K562 (cell line): ENCODE measurements at regions not wholly inside any gene's neighbourhood (a gene's known extent, or its start where the extent isn't known, plus 50 kb on each side); places are given as distances from the start of the nearest gene placed in this dataset.

Experiments used
- ATAC-seq: fragments of 200-7000 bp; cut with Tn5 transposase; 3 replicates; pipeline ENCODE4 v1.9.1; 2020; ENCODE audit warnings: moderate library complexity
- BruUV-seq: library from RNA; stranded (reverse); fragments of 400-500 nt; replicated peaks from 2 replicates; lab custom pipeline; 2021; lab: Mats Ljungman, UMichigan
- CTCF ChIA-PET: fragments of 300-600 bp; formaldehyde crosslinking; extraction: SDS; loops from one replicate; lab custom pipeline; 2021; ENCODE audit warnings: low intra/inter-chr PET ratio; lab: Yijun Ruan, JAX
- POLR2A ChIA-PET: fragments of 300-600, 350-650 bp; sonication (Branson Sonifier 250); formaldehyde crosslinking; extraction: SDS; loops from one replicate; lab custom pipeline; 2021; ENCODE audit warnings: antibody characterized with exemption, inconsistent platforms; lab: Yijun Ruan, JAX
- DNase-seq, 4 experiments: peaks; one replicate each; pipeline versions ENCODE4 v3.0.0 to v3.0.0-alpha.2; 2011 to 2018; ENCODE audit warnings: low spot score in 3 of 4, mixed read lengths in 3 of 4; ENCODE audit errors: extremely low read depth in 1 of 4
- FAIRE-seq: peaks from 2 replicates; lab custom pipeline; 2011; peaks lifted over from hg19 to GRCh38; lab: Jason Lieb, UNC
- H2AFZ ChIP-seq: 2 replicates; pipeline ENCODE4 v1.6.0; 2011; ENCODE audit warnings: low read depth, low read length, control low read depth, inconsistent platforms
- H3K27ac ChIP-seq: fragments of 200-600 bp; 3 replicates; pipeline ENCODE4 v1.8.0; 2011; ENCODE audit warnings: low read depth, mild to moderate bottlenecking, control low read depth, inconsistent platforms, low read length, moderate library complexity, mixed read lengths; ENCODE audit errors: extremely low read depth
- H3K27me3 ChIP-seq, 2 experiments: fragments of 300-600 bp in 1 of 2; 2 replicates in 1 of 2; 3 replicates in 1 of 2; pipeline versions ENCODE4 v1.6.0 to v1.8.0; 2011; ENCODE audit warnings: inconsistent platforms in 2 of 2, low read length in 2 of 2, mild to moderate bottlenecking in 1 of 2, mixed read lengths in 1 of 2, moderate library complexity in 1 of 2; ENCODE audit not compliant: control insufficient read depth in 2 of 2, insufficient read depth in 2 of 2
- H3K36me3 ChIP-seq: fragments of 300-600 bp; 3 replicates; pipeline ENCODE4 v1.8.0; 2011; ENCODE audit warnings: mild to moderate bottlenecking, low read length, inconsistent platforms; ENCODE audit not compliant: control insufficient read depth, insufficient read depth
- H3K4me1 ChIP-seq, 2 experiments: fragments of 200-600 bp in 1 of 2; replicated peaks in 1 of 2; 2 replicates in 1 of 2; 3 replicates in 1 of 2; pipeline versions ENCODE4 v1.5.1 to v1.8.0; 2011; ENCODE audit warnings: inconsistent platforms in 2 of 2, low read length in 2 of 2, mild to moderate bottlenecking in 1 of 2, mixed read lengths in 1 of 2, moderate library complexity in 1 of 2; ENCODE audit not compliant: control insufficient read depth in 2 of 2, insufficient read depth in 2 of 2
- H3K4me2 ChIP-seq: 2 replicates; pipeline ENCODE4 v1.6.1; 2011; ENCODE audit warnings: low read length, control low read depth, inconsistent platforms, mixed read lengths; ENCODE audit not compliant: insufficient read depth
- H3K4me3 ChIP-seq: fragments of 200-600 bp; sonication (generic), shearing (Covaris generic); 2 replicates; pipeline ENCODE4 v1.5.1; 2016; ENCODE audit warnings: control low read depth, inconsistent platforms
- H3K79me2 ChIP-seq: fragments of 200-600 bp; 3 replicates; pipeline ENCODE4 v1.8.0; 2011; ENCODE audit warnings: low read length, inconsistent platforms; ENCODE audit not compliant: control insufficient read depth, insufficient read depth
- H3K9ac ChIP-seq, 2 experiments: 2 replicates each; pipeline versions ENCODE4 v1.6.0 to v1.6.1; 2011; ENCODE audit warnings: low read depth in 2 of 2, low read length in 2 of 2, control low read depth in 1 of 2, inconsistent platforms in 1 of 2, mild to moderate bottlenecking in 1 of 2, mixed read lengths in 1 of 2; ENCODE audit not compliant: insufficient read depth in 1 of 2
- H3K9me1 ChIP-seq: one replicate; pipeline ENCODE4 v1.6.0; 2011; ENCODE audit warnings: inconsistent platforms, mild to moderate bottlenecking, low read length, moderate library complexity; ENCODE audit not compliant: control insufficient read depth, insufficient read depth
- H3K9me3 ChIP-seq: replicated peaks from 2 replicates; pipeline ENCODE4 v1.5.1; 2011; ENCODE audit warnings: low read depth, low read length, inconsistent platforms; ENCODE audit not compliant: control insufficient read depth, insufficient read depth
- H4K20me1 ChIP-seq: replicated peaks from 2 replicates; pipeline ENCODE4 v1.6.1; 2011; ENCODE audit warnings: low read length, inconsistent platforms, mixed read lengths; ENCODE audit not compliant: control insufficient read depth, insufficient read depth
- CBX5 ChIP-seq: IDR thresholded peaks from 2 replicates; pipeline ENCODE4 v1.6.1; 2014; ENCODE audit warnings: low read depth, borderline replicate concordance
- CHD2 ChIP-seq: IDR thresholded peaks from 2 replicates; pipeline ENCODE4 v1.6.1; 2011; ENCODE audit warnings: low read depth, low read length
- E2F4 ChIP-seq: sonication (generic); formaldehyde crosslinking; IDR thresholded peaks from 2 replicates; pipeline ENCODE4 v1.8.0; 2022; ENCODE audit warnings: mild to moderate bottlenecking, low read depth, missing genetic modification reagents
- ELF2 ChIP-seq: fragments of 250-450 bp; sonication (Bioruptor Pico); IDR thresholded peaks from 2 replicates; pipeline ENCODE4 v1.5.0; 2021; ENCODE audit warnings: mild to moderate bottlenecking
- EP400 ChIP-seq: fragments of 450-650 bp; IDR thresholded peaks from 2 replicates; pipeline ENCODE4 v1.6.1; 2017; ENCODE audit warnings: antibody characterized with exemption, mild to moderate bottlenecking, moderate library complexity
- FOXA1 ChIP-seq: fragments of 450-650 bp; IDR thresholded peaks from 2 replicates; pipeline ENCODE4 v1.6.1; 2016; ENCODE audit warnings: mild to moderate bottlenecking, borderline replicate concordance
- SAFB2 ChIP-seq: fragments of 200-400 bp; formaldehyde crosslinking; IDR thresholded peaks from 2 replicates; pipeline ENCODE4 v1.6.1; 2018; ENCODE audit warnings: borderline replicate concordance, low read length, low read depth, moderate library complexity; ENCODE audit not compliant: severe bottlenecking
- ZBED1 ChIP-seq: IDR thresholded peaks from 2 replicates; pipeline ENCODE4 v1.6.1; 2014
- ZNF347 ChIP-seq: fragments of 450-650 bp; formaldehyde crosslinking; IDR thresholded peaks from 2 replicates; pipeline ENCODE4 v1.4.0; 2020; ENCODE audit warnings: low read depth, mild to moderate bottlenecking, moderate library complexity
- ZNF655 ChIP-seq: fragments of 250-450 bp; sonication (Bioruptor Pico); IDR thresholded peaks from 2 replicates; pipeline ENCODE4 v1.5.0; 2021
- WGBS: fragments of 100-300 bp; shearing (Covaris generic); methylation state at CpG from one replicate; pipeline ENCODE4 v1.1.6; 2016; ENCODE audit warnings: low coverage, mixed read lengths; ENCODE audit not compliant: insufficient coverage; ENCODE audit errors: missing lambda C conversion rate; 5-methylcytosine and 5-hydroxymethylcytosine counted together
- in situ Hi-C: fragments of 300-500 bp; cut with MboI; formaldehyde crosslinking; loops from 4 replicates; pipeline ENCODE4 v1.15.0; 2018; ENCODE audit warnings: inconsistent platforms, mixed read lengths
- intact Hi-C: fragments of 100-400 bp; cut with micrococcal nuclease; formaldehyde crosslinking; loops from 2 replicates; pipeline ENCODE4 v1.14.2; 2022
- TF ChIP-seq, protein P1 (sequence below): sonication (generic); formaldehyde crosslinking; IDR thresholded peaks from 2 replicates; pipeline ENCODE4 v1.8.1; 2023; ENCODE audit warnings: missing genetic modification reagents, mild to moderate bottlenecking, borderline replicate concordance
- TF ChIP-seq, protein P2 (sequence below): IDR thresholded peaks from 2 replicates; pipeline ENCODE4 v1.6.1; 2014; ENCODE audit warnings: antibody characterized with exemption
- TF ChIP-seq, protein P3 (sequence below): fragments of 250-450 bp; sonication (Bioruptor Pico); IDR thresholded peaks from 2 replicates; pipeline ENCODE4 v1.9.0; 2021; ENCODE audit warnings: mild to moderate bottlenecking
- TF ChIP-seq, protein P4 (sequence below): sonication (generic); IDR thresholded peaks from 2 replicates; pipeline ENCODE4 v1.6.1; 2016

GRCh38 chr1:208397286-208397685 is 153.1 kb upstream of the PLXNA2 start:
- intact Hi-C loops: no loop called here
- no peak overlapping the region for H3K4me3 ChIP-seq
- peaks cover 0 to 6% of the 10 kb centered on the region in 2 experiments; a peak in 3 of 5 replicates for H3K27me3 ChIP-seq
- no peaks in the 10 kb centered on the region for H3K79me2 ChIP-seq
- DNase-seq (no peak), FAIRE-seq (no peak), ATAC-seq (no peak)
- H3K27ac ChIP-seq: no peak overlapping the region
- no peaks in the 10 kb centered on the region for H4K20me1 ChIP-seq
- H3K9ac ChIP-seq: no peak overlapping the region
- H3K9me3 ChIP-seq: no peaks in the 10 kb centered on the region
- no peak overlapping the region for H3K4me2 ChIP-seq
- in situ Hi-C loops: no loop called here
- CTCF ChIA-PET: no interaction called here
- H3K9me1 ChIP-seq: no peaks in the 10 kb centered on the region
- no peaks in the 10 kb centered on the region for H3K4me1 ChIP-seq
- H3K36me3 ChIP-seq: no peaks in the 10 kb centered on the region
- no TSS peak for BruUV-seq
- 5% methylated on average over 5 of the region's 5 CpGs for WGBS
- H2AFZ ChIP-seq: no peak overlapping the region
- POLR2A ChIA-PET: interaction anchor here (0.6 to 1.0 kb wide), 2 partner anchors 10 to 53 kb away, joined by 3 to 4 read pairs; no protein-coding TSS in a partner anchor
- TF ChIP-seq E2F4 (CRISPR knock-in tag): no peak
- TF ChIP-seq SAFB2: no peak
- no peak for TF ChIP-seq ELF2 (CRISPR knock-in tag)
- TF ChIP-seq, protein P1, sequence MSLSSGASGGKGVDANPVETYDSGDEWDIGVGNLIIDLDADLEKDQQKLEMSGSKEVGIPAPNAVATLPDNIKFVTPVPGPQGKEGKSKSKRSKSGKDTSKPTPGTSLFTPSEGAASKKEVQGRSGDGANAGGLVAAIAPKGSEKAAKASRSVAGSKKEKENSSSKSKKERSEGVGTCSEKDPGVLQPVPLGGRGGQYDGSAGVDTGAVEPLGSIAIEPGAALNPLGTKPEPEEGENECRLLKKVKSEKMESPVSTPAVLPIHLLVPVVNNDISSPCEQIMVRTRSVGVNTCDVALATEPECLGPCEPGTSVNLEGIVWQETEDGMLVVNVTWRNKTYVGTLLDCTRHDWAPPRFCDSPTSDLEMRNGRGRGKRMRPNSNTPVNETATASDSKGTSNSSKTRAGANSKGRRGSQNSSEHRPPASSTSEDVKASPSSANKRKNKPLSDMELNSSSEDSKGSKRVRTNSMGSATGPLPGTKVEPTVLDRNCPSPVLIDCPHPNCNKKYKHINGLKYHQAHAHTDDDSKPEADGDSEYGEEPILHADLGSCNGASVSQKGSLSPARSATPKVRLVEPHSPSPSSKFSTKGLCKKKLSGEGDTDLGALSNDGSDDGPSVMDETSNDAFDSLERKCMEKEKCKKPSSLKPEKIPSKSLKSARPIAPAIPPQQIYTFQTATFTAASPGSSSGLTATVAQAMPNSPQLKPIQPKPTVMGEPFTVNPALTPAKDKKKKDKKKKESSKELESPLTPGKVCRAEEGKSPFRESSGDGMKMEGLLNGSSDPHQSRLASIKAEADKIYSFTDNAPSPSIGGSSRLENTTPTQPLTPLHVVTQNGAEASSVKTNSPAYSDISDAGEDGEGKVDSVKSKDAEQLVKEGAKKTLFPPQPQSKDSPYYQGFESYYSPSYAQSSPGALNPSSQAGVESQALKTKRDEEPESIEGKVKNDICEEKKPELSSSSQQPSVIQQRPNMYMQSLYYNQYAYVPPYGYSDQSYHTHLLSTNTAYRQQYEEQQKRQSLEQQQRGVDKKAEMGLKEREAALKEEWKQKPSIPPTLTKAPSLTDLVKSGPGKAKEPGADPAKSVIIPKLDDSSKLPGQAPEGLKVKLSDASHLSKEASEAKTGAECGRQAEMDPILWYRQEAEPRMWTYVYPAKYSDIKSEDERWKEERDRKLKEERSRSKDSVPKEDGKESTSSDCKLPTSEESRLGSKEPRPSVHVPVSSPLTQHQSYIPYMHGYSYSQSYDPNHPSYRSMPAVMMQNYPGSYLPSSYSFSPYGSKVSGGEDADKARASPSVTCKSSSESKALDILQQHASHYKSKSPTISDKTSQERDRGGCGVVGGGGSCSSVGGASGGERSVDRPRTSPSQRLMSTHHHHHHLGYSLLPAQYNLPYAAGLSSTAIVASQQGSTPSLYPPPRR: no peak
- TF ChIP-seq, protein P2, sequence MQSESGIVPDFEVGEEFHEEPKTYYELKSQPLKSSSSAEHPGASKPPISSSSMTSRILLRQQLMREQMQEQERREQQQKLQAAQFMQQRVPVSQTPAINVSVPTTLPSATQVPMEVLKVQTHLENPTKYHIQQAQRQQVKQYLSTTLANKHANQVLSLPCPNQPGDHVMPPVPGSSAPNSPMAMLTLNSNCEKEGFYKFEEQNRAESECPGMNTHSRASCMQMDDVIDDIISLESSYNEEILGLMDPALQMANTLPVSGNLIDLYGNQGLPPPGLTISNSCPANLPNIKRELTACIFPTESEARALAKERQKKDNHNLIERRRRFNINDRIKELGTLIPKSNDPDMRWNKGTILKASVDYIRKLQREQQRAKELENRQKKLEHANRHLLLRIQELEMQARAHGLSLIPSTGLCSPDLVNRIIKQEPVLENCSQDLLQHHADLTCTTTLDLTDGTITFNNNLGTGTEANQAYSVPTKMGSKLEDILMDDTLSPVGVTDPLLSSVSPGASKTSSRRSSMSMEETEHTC: no peak
- TF ChIP-seq, protein P3, sequence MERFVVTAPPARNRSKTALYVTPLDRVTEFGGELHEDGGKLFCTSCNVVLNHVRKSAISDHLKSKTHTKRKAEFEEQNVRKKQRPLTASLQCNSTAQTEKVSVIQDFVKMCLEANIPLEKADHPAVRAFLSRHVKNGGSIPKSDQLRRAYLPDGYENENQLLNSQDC: no peak
- TF ChIP-seq ZNF655 (CRISPR knock-in tag): no peak
- TF ChIP-seq CBX5: no peak
- TF ChIP-seq, protein P4, sequence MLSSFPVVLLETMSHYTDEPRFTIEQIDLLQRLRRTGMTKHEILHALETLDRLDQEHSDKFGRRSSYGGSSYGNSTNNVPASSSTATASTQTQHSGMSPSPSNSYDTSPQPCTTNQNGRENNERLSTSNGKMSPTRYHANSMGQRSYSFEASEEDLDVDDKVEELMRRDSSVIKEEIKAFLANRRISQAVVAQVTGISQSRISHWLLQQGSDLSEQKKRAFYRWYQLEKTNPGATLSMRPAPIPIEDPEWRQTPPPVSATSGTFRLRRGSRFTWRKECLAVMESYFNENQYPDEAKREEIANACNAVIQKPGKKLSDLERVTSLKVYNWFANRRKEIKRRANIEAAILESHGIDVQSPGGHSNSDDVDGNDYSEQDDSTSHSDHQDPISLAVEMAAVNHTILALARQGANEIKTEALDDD: no peak
- TF ChIP-seq FOXA1: no peak
- TF ChIP-seq ZBED1: no peak
- TF ChIP-seq CHD2: no peak
- no peak for TF ChIP-seq EP400
- TF ChIP-seq ZNF347: no peak
